DND-41 (cell line): ENCODE measurements at regions not wholly inside any gene's neighbourhood (a gene's known extent, or its start where the extent isn't known, plus 50 kb on each side); places are given as distances from the start of the nearest gene placed in this dataset.

Experiments used
- ATAC-seq: fragments of 200-7000 bp; cut with Tn5 transposase; 3 replicates; pipeline ENCODE4 v1.9.1; 2021; ENCODE audit warnings: low read depth; ENCODE audit not compliant: insufficient read depth
- DNase-seq: peaks from one replicate; pipeline ENCODE4 v3.0.0-alpha.2; 2020
- H2AFZ ChIP-seq: 2 replicates; pipeline ENCODE4 v1.6.0; 2012; ENCODE audit warnings: low read depth, low read length
- H3K27ac ChIP-seq: 2 replicates; pipeline ENCODE4 v1.5.1; 2012; ENCODE audit warnings: low read length, inconsistent platforms
- H3K27me3 ChIP-seq: fragments of 200-600 bp; sonication (generic); 2 replicates; pipeline ENCODE4 v1.6.0; 2012; ENCODE audit warnings: low read length, mild to moderate bottlenecking, inconsistent platforms; ENCODE audit not compliant: insufficient read depth, poor library complexity
- H3K36me3 ChIP-seq: 2 replicates; pipeline ENCODE4 v1.5.1; 2012; ENCODE audit warnings: low read length, inconsistent platforms; ENCODE audit not compliant: insufficient read depth
- H3K4me1 ChIP-seq: 2 replicates; pipeline ENCODE4 v1.5.1; 2012; ENCODE audit warnings: mild to moderate bottlenecking, low read length; ENCODE audit not compliant: insufficient read depth
- H3K4me2 ChIP-seq: 2 replicates; pipeline ENCODE4 v1.6.0; 2012; ENCODE audit warnings: mild to moderate bottlenecking, moderate library complexity, low read length, inconsistent platforms; ENCODE audit not compliant: insufficient read depth
- H3K4me3 ChIP-seq, 2 experiments: fragments of 200-600 bp in 1 of 2; shearing (Covaris generic) in 1 of 2; 2 replicates each; pipeline ENCODE4 v1.5.1; 2012 to 2016; ENCODE audit warnings: inconsistent platforms in 2 of 2, low read length in 2 of 2, mild to moderate bottlenecking in 2 of 2, low read depth in 1 of 2, moderate library complexity in 1 of 2
- H3K79me2 ChIP-seq: 2 replicates; pipeline ENCODE4 v1.6.0; 2012; ENCODE audit warnings: low read length, inconsistent platforms; ENCODE audit not compliant: insufficient read depth
- H3K9ac ChIP-seq: 2 replicates; pipeline ENCODE4 v1.6.0; 2012; ENCODE audit warnings: low read depth, mild to moderate bottlenecking, inconsistent platforms, low read length, moderate library complexity
- H3K9me3 ChIP-seq: 2 replicates; pipeline ENCODE4 v1.5.1; 2012; ENCODE audit warnings: low read length, moderate library complexity, mild to moderate bottlenecking, inconsistent platforms; ENCODE audit not compliant: insufficient read depth, severe bottlenecking
- H4K20me1 ChIP-seq: 2 replicates; pipeline ENCODE4 v1.6.0; 2012; ENCODE audit warnings: low read length; ENCODE audit not compliant: insufficient read depth
- CTCF ChIP-seq: IDR thresholded peaks from 2 replicates; pipeline ENCODE4 v1.5.1; 2012; ENCODE audit warnings: borderline replicate concordance, low read length, moderate library complexity, mild to moderate bottlenecking; ENCODE audit not compliant: poor library complexity, severe bottlenecking; ENCODE audit errors: extremely low read depth
- EZH2 ChIP-seq: IDR thresholded peaks from 3 replicates; pipeline ENCODE4 v1.6.1; 2012; ENCODE audit warnings: borderline replicate concordance, low read depth, mild to moderate bottlenecking, moderate library complexity, low read length, inconsistent platforms; ENCODE audit not compliant: severe bottlenecking

GRCh38 chr17:71084219-71084618 lies 914.9 kb downstream of the KCNJ2 start:
- no peaks in the 10 kb centered on the region for H4K20me1 ChIP-seq
- ATAC-seq, result no peak
- no peaks in the 10 kb centered on the region for H3K36me3 ChIP-seq
- H3K4me1 ChIP-seq, result no peaks in the 10 kb centered on the region
- peak; percentile 23 for DNase-seq
- H3K4me2 ChIP-seq, result no peak overlapping the region
- no peak overlapping the region for H3K4me3 ChIP-seq
- H3K9me3 ChIP-seq, result no peaks in the 10 kb centered on the region
- no peaks in the 10 kb centered on the region for H3K27me3 ChIP-seq
- TF ChIP-seq CTCF (peak; percentile 56), EZH2 (no peak)
- no peak overlapping the region for H2AFZ ChIP-seq
- no peaks in the 10 kb centered on the region for H3K79me2 ChIP-seq
- no peak overlapping the region for H3K9ac ChIP-seq
- no peak overlapping the region for H3K27ac ChIP-seq

- Histone ChIP-seq H2AFZ (no peak overlapping the region), H3K9me3 (no peaks in the 10 kb centered on the region), H3K4me3 (no peak overlapping the region), H3K9ac (no peak overlapping the region), H3K27ac (no peak overlapping the region), H4K20me1 (no peaks in the 10 kb centered on the region), H3K4me1 (no peaks in the 10 kb centered on the region), H3K27me3 (no peaks in the 10 kb centered on the region), H3K36me3 (no peaks in the 10 kb centered on the region), H3K79me2 (no peaks in the 10 kb centered on the region), H3K4me2 (no peak overlapping the region)
- TF ChIP-seq EZH2, result no peak
- TF ChIP-seq CTCF, result no peak
- no peak for DNase-seq
- ATAC-seq, result no peak
Observed at GRCh38 chr17:71084838-71085237, 915.5 kb downstream of the KCNJ2 start.

GRCh38 chr17:71085238-71086033 lies 916.1 kb downstream of the KCNJ2 start:
- H3K79me2 ChIP-seq, result no peaks in the 10 kb centered on the region
- H3K4me3 ChIP-seq, result no peak overlapping the region
- no peaks in the 10 kb centered on the region for H3K27me3 ChIP-seq
- no peaks in the 10 kb centered on the region for H3K9me3 ChIP-seq
- no peak overlapping the region for H3K4me2 ChIP-seq
- H3K36me3 ChIP-seq, result no peaks in the 10 kb centered on the region
- no peaks in the 10 kb centered on the region for H3K4me1 ChIP-seq
- no peak overlapping the region for H3K9ac ChIP-seq
- DNase-seq (peak; percentile 65), ATAC-seq (peak; percentile 66; the same call in 1 of the 3 replicates)
- H4K20me1 ChIP-seq, result no peaks in the 10 kb centered on the region
- peak; percentile 72 for TF ChIP-seq CTCF
- no peak for TF ChIP-seq EZH2
- H3K27ac ChIP-seq, result no peak overlapping the region
- H2AFZ ChIP-seq, result no peak overlapping the region

GRCh38 chr17:71089431-71089830 lies 920.1 kb downstream of the KCNJ2 start:
- Histone ChIP-seq H3K4me2 (no peak overlapping the region), H3K4me3 (no peak overlapping the region), H3K79me2 (no peaks in the 10 kb centered on the region), H3K27me3 (no peaks in the 10 kb centered on the region), H3K36me3 (no peaks in the 10 kb centered on the region), H2AFZ (no peak overlapping the region), H3K4me1 (no peaks in the 10 kb centered on the region), H3K27ac (no peak overlapping the region), H3K9me3 (no peaks in the 10 kb centered on the region), H4K20me1 (no peaks in the 10 kb centered on the region), H3K9ac (no peak overlapping the region)
- DNase-seq (no peak), ATAC-seq (no peak)
- TF ChIP-seq EZH2 (no peak), CTCF (no peak)
